SU-DHL-6 (cell line): ENCODE measurements at regions not wholly inside any gene's neighbourhood (a gene's known extent, or its start where the extent isn't known, plus 50 kb on each side); places are given as distances from the start of the nearest gene placed in this dataset.

Experiments
- H2AFZ ChIP-seq: fragments of 200-600 bp; sonication (generic); 2 replicates; pipeline ENCODE4 v1.6.1; 2014; ENCODE audit warnings: low read depth, mild to moderate bottlenecking, moderate library complexity, mixed read lengths, antibody characterized with exemption, low read length; ENCODE audit not compliant: severe bottlenecking
- H3F3A ChIP-seq: fragments of 200-600 bp; shearing (Covaris generic); 2 replicates; pipeline ENCODE4 v1.6.0; 2016; ENCODE audit warnings: antibody characterized with exemption, mild to moderate bottlenecking; ENCODE audit not compliant: insufficient read depth
- H3K27ac ChIP-seq: fragments of 200-600 bp; sonication (generic); 2 replicates; pipeline ENCODE4 v1.5.1; 2016; ENCODE audit warnings: low read depth, mild to moderate bottlenecking, low read length, moderate library complexity, mixed read lengths
- H3K27me3 ChIP-seq: fragments of 200-600 bp; sonication (generic), shearing (Covaris generic); 2 replicates; pipeline ENCODE4 v1.6.0; 2014; ENCODE audit warnings: mild to moderate bottlenecking, low read length
- H3K36me3 ChIP-seq: fragments of 200-600 bp; sonication (generic); 2 replicates; pipeline ENCODE4 v1.6.1; 2014; ENCODE audit warnings: mild to moderate bottlenecking, low read length, mixed read lengths
- H3K4me2 ChIP-seq: fragments of 300-600, 200-600 bp; shearing (Covaris generic), sonication (generic); 2 replicates; pipeline ENCODE4 v1.6.0; 2014; ENCODE audit warnings: low read length, low read depth, mild to moderate bottlenecking; ENCODE audit not compliant: poor library complexity, severe bottlenecking
- H3K4me3 ChIP-seq: fragments of 200-600 bp; sonication (generic); 2 replicates; pipeline ENCODE4 v1.5.1; 2014; ENCODE audit warnings: antibody characterized with exemption, low read length, mild to moderate bottlenecking, mixed read lengths; ENCODE audit not compliant: insufficient read depth, poor library complexity, severe bottlenecking
- H3K79me2 ChIP-seq: fragments of 200-600 bp; sonication (generic); 2 replicates; pipeline ENCODE4 v1.6.1; 2014; ENCODE audit warnings: mild to moderate bottlenecking, low read length, moderate library complexity; ENCODE audit not compliant: insufficient read depth
- H3K9ac ChIP-seq: fragments of 200-600 bp; sonication (generic); 2 replicates; pipeline ENCODE4 v1.7.0; 2014; ENCODE audit warnings: mild to moderate bottlenecking, low read length
- H3K9me2 ChIP-seq: fragments of 200-600 bp; sonication (generic); replicated peaks from 2 replicates; pipeline ENCODE4 v1.6.1; 2014; ENCODE audit warnings: low read length; ENCODE audit not compliant: insufficient read depth
- H3K9me3 ChIP-seq: fragments of 200-600 bp; sonication (generic); 2 replicates; pipeline ENCODE4 v1.6.1; 2014; ENCODE audit warnings: low read length, mixed read lengths; ENCODE audit not compliant: insufficient read depth
- H4K20me1 ChIP-seq: fragments of 200-600 bp; sonication (generic); 2 replicates; pipeline ENCODE4 v1.6.1; 2014; ENCODE audit warnings: low read depth, mild to moderate bottlenecking, antibody characterized with exemption, low read length, moderate library complexity, mixed read lengths
- CTCF ChIP-seq: fragments of 200-600 bp; sonication (generic); IDR thresholded peaks from one replicate; pipeline ENCODE4 v1.5.1; 2017; ENCODE audit warnings: antibody characterized with exemption, mild to moderate bottlenecking, low read length, moderate library complexity; ENCODE audit not compliant: insufficient read depth, poor library complexity, severe bottlenecking
- EZH2phosphoT487 ChIP-seq: fragments of 200-600 bp; sonication (generic), shearing (Covaris generic); conservative IDR thresholded peaks from 2 replicates; pipeline ENCODE4 v1.6.1; 2018; ENCODE audit warnings: mild to moderate bottlenecking, antibody characterized with exemption, low read length, moderate library complexity, mixed read lengths

DNA sequence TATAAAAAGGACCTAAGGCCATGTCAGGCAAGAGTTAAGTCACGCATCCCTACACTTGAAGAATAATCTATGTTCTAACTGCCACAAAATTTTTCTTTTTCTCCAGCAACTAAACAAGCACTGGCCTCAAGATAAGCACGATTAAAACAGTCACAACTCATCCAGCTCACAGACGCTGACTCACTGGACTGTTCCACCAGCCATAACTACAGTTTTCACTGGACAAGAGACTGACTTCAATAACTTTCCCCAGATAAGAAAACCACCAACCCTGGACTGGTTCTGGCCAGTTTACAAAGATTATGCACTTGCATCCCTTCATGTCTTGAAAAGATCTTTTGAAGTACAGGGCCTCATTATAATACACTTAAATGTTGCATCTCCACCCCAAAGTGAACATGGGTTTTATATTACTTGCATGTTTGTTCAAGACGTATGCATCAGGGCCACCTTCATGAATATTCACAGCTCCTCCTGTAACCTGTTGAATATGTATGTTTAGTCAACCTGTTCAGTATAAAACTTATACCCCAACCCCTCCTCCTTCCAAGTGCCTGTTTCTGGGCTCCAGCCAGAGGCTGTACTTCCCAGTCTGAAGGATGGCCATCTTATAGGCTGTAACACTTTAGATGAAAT lies 129.3 kb upstream of the EPB41L4A start:
- no peaks in the 10 kb centered on the region for H3K9me3 ChIP-seq
- TF ChIP-seq CTCF (no peak), EZH2phosphoT487 (no peak)

DNA sequence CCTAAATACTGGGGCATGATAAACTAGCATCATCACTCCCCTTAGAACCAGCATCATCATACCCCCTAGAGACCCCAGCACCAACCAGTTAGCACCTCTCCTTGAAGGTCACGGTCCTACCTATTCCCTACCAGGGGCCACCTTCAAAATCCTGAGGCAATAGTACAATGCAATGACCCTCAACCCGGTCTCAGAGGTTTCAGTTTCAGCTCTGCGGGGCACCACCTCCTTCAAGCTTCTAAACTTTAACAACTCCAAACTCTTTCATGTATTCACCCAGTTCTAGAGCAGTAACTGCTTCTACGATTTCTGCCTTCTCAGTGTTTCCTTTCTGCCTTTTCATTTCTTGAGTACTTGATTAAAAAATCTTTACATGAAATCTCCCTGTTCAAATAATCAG lies 130.1 kb upstream of the EPB41L4A start:
- Histone ChIP-seq H3K4me3 (no peak overlapping the region), H3K9me3 (no peaks in the 10 kb centered on the region), H2AFZ (no peak overlapping the region), H3K27ac (no peak overlapping the region), H4K20me1 (no peaks in the 10 kb centered on the region), H3K36me3 (no peaks in the 10 kb centered on the region), H3K27me3 (no peaks in the 10 kb centered on the region), H3K4me2 (no peak overlapping the region), H3K9me2 (no peaks in the 10 kb centered on the region), H3K79me2 (no peaks in the 10 kb centered on the region), H3F3A (no peaks in the 10 kb centered on the region), H3K9ac (no peak overlapping the region)
- TF ChIP-seq EZH2phosphoT487 (no peak), CTCF (no peak)

More for the DNA sequence above, 129.3 kb upstream of the EPB41L4A start:
- Histone ChIP-seq H3K9me2 (no peaks in the 10 kb centered on the region), H4K20me1 (no peaks in the 10 kb centered on the region), H3K9ac (no peak overlapping the region), H3K4me2 (no peak overlapping the region), H3K36me3 (no peaks in the 10 kb centered on the region), H3K27me3 (no peaks in the 10 kb centered on the region), H2AFZ (no peak overlapping the region), H3K79me2 (no peaks in the 10 kb centered on the region), H3K4me3 (no peak overlapping the region), H3F3A (no peaks in the 10 kb centered on the region), H3K27ac (no peak overlapping the region)

- H3K27ac ChIP-seq: no peak overlapping the region
Measured at GRCh38 chr5:112549605-112550166, 130.6 kb upstream of the EPB41L4A start.

More at GRCh38 chr5:112549605-112550166, 130.6 kb upstream of the EPB41L4A start:
- Histone ChIP-seq H3K36me3 (no peaks in the 10 kb centered on the region), H3K79me2 (no peaks in the 10 kb centered on the region), H3F3A (no peaks in the 10 kb centered on the region), H3K9me2 (no peaks in the 10 kb centered on the region), H3K4me3 (no peak overlapping the region), H3K9me3 (no peaks in the 10 kb centered on the region), H3K9ac (no peak overlapping the region), H3K4me2 (no peak overlapping the region), H2AFZ (no peak overlapping the region), H4K20me1 (no peaks in the 10 kb centered on the region), H3K27me3 (no peaks in the 10 kb centered on the region)
- TF ChIP-seq EZH2phosphoT487: no peak
- no peak for TF ChIP-seq CTCF
